Left ventricle myocardium inferior (tissue), 1 donor: ENCODE measurements at regions not wholly inside any gene's neighbourhood (a gene's known extent, or its start where the extent isn't known, plus 50 kb on each side); places are given as distances from the start of the nearest gene placed in this dataset.

ENCODE experiments used
- DNase-seq: peaks from one replicate; pipeline ENCODE4 v3.0.0-alpha.2; 2020
- H3K27ac ChIP-seq: fragments of 200-600 bp; replicated peaks from 2 replicates; pipeline ENCODE4 v1.8.0; 2021
- H3K27me3 ChIP-seq: fragments of 200-600 bp; 2 replicates; pipeline ENCODE4 v1.8.0; 2021; ENCODE audit warnings: low read depth
- H3K36me3 ChIP-seq: fragments of 200-600 bp; 2 replicates; pipeline ENCODE4 v1.8.0; 2021
- H3K4me1 ChIP-seq: fragments of 200-600 bp; 2 replicates; pipeline ENCODE4 v1.8.0; 2021
- H3K4me3 ChIP-seq: fragments of 200-600 bp; 2 replicates; pipeline ENCODE4 v1.8.0; 2021; ENCODE audit warnings: mild to moderate bottlenecking, moderate library complexity
- H3K9me3 ChIP-seq: fragments of 200-600 bp; replicated peaks from 2 replicates; pipeline ENCODE4 v1.8.0; 2021
- intact Hi-C: fragments of 100-400 bp; cut with micrococcal nuclease; formaldehyde crosslinking; loops from one replicate; pipeline ENCODE4 v1.11.0; 2022
- TF ChIP-seq, protein P1 (sequence below): fragments of 200-600 bp; IDR thresholded peaks from 2 replicates; pipeline ENCODE4 v1.8.0; 2021; ENCODE audit warnings: antibody characterized with exemption, mild to moderate bottlenecking, borderline replicate concordance
- donor health status: DM: no; HTN: yes; CAD: no; lungs with severe emphysema.

DNA sequence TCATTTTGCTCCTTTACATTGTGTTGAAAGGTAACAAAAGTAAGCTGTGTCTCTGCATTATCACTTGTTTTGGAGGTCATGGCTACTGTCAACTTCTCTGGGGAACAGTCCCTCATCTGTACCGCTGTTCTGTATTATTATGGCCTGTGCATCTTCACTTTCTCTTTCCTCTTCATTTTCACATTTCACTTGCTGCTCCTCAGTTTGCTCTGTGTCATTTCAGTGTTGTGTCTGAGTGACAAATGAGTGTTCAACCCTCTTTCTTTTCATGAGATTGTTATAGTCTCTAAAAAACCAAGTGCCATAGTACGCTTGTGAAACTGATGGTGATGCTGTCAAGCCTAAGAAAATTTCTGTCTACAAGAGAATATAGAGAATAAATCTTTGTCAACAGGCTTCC is 122.0 kb upstream of the FER start:
- H3K36me3 ChIP-seq, result no peaks in the 10 kb centered on the region
- intact Hi-C loops, result no loop called here
- no peaks in the 10 kb centered on the region for H3K9me3 ChIP-seq
- no peaks in the 10 kb centered on the region for H3K4me1 ChIP-seq
- no peak overlapping the region for H3K4me3 ChIP-seq
- H3K27ac ChIP-seq, result no peak overlapping the region
- no peak for DNase-seq
- TF ChIP-seq, protein P1, sequence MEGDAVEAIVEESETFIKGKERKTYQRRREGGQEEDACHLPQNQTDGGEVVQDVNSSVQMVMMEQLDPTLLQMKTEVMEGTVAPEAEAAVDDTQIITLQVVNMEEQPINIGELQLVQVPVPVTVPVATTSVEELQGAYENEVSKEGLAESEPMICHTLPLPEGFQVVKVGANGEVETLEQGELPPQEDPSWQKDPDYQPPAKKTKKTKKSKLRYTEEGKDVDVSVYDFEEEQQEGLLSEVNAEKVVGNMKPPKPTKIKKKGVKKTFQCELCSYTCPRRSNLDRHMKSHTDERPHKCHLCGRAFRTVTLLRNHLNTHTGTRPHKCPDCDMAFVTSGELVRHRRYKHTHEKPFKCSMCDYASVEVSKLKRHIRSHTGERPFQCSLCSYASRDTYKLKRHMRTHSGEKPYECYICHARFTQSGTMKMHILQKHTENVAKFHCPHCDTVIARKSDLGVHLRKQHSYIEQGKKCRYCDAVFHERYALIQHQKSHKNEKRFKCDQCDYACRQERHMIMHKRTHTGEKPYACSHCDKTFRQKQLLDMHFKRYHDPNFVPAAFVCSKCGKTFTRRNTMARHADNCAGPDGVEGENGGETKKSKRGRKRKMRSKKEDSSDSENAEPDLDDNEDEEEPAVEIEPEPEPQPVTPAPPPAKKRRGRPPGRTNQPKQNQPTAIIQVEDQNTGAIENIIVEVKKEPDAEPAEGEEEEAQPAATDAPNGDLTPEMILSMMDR, result no peak
- no peaks in the 10 kb centered on the region for H3K27me3 ChIP-seq

DNA sequence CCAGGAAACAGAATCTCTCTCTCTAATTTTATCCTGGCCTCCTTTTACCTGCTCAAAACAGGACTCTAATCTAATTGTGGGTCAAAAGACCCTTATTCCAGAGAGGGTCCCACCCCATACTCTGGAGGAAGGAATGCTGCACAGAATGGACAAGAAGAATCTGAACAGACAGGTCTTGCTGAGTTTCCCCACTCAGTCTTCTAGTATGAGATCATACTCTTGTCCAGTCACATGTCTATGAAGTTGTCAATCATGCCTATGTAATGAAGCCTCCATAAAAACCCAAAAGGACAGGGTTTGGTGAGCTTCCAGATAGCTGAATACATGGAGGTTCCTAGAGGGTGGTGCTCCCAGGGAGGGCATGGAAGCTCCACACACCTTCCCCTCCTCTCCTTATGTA is 123.9 kb upstream of the FER start:
- intact Hi-C loops, result no loop called here
- Histone ChIP-seq H3K36me3 (no peaks in the 10 kb centered on the region), H3K9me3 (no peaks in the 10 kb centered on the region), H3K27me3 (no peaks in the 10 kb centered on the region), H3K4me3 (no peak overlapping the region), H3K4me1 (no peaks in the 10 kb centered on the region), H3K27ac (no peak overlapping the region)
- TF ChIP-seq, protein P1, result no peak
- DNase-seq, result no peak

DNA sequence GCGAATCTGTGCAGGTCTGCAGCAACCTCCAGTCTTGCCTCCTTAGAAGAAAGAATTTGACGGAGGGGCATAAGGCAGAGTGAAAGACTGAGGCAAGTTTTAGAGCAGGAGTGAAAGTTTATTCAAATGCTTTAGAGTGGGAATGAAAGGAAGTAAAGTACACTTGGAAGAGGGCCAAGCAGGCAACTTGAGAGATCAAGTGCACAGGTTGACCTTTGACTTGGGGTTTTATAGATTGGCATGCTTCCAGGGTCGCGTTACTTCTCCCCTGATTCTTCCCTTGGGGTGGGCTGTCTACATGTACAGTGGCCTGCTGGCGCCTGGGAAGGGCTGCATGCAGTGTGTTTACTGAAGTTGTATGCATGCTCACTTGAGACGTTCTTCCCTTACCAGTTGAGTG is 127.2 kb upstream of the FER start:
- DNase-seq, result no peak
- intact Hi-C loops, result no loop called here
- TF ChIP-seq, protein P1, result no peak
- no peaks in the 10 kb centered on the region for H3K4me1 ChIP-seq
- no peaks in the 10 kb centered on the region for H3K27me3 ChIP-seq
- no peak overlapping the region for H3K4me3 ChIP-seq
- H3K27ac ChIP-seq, result no peak overlapping the region
- no peaks in the 10 kb centered on the region for H3K9me3 ChIP-seq
- no peaks in the 10 kb centered on the region for H3K36me3 ChIP-seq

GRCh38 chr5:108619815-108620214 is 127.9 kb upstream of the FER start:
- H3K27me3 ChIP-seq, result no peaks in the 10 kb centered on the region
- no peaks in the 10 kb centered on the region for H3K36me3 ChIP-seq
- H3K9me3 ChIP-seq, result no peaks in the 10 kb centered on the region
- TF ChIP-seq, protein P1, result no peak
- no peak overlapping the region for H3K4me3 ChIP-seq
- H3K4me1 ChIP-seq, result no peaks in the 10 kb centered on the region
- intact Hi-C loops, result no loop called here
- no peak overlapping the region for H3K27ac ChIP-seq
- no peak for DNase-seq

DNA sequence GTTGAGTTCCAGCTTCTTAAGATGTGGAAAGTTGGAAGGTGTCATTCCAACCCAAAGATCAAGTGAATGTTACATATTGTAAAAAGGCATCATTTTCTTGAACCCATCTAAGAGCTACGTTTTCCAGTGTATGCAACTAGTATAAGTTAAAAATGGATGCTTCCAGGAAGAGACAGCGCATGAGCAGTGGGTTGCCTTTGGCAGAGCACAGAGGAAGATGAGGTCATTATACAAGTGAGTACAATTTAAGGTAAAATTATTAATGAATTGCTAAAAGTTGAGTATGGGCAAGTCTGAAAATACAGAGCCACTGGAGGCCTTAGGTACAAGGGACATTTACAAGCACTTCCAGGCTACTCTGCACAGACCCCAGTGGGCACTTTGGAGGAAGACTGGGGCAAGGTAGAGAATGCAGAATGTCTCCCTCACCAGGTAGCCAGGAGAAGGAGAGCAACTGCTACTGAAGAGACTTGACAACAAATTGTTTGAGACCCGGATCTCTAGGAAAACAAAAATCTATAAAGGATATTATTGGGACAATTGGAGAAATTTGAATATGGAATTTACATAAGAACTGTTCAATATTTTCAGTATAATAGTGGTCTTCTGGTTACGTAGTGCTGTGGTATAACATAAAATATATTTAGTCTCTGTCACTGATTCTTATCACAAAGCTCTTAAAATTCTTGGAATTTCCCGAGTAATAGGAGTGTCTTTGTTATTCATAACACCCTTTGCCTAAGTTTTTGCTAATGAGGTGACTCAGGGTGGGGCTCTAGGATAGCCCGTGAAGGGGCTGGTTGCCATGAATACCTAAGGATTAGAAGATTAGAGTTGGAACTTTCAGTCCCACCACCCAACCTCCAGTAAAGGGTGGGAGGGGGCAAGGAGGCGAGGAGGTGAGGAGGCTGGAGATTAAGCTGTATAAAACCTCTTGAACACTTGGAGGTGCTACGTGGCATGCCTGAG is 129.9 kb upstream of the FER start:
- TF ChIP-seq, protein P1, result no peak
- intact Hi-C loops, result no loop called here

More for the DNA sequence above, 129.9 kb upstream of the FER start:
- H3K36me3 ChIP-seq, result no peaks in the 10 kb centered on the region
- no peak for DNase-seq
- no peak overlapping the region for H3K4me3 ChIP-seq
- H3K9me3 ChIP-seq, result no peaks in the 10 kb centered on the region
- no peak overlapping the region for H3K27ac ChIP-seq
- H3K27me3 ChIP-seq, result no peaks in the 10 kb centered on the region
- no peaks in the 10 kb centered on the region for H3K4me1 ChIP-seq
